ENCODE measurements at regions not wholly inside any gene's neighbourhood (a gene's known extent, or its start where the extent isn't known, plus 50 kb on each side); places are given as distances from the start of the nearest gene placed in this dataset.

GRCh38 chr9:20291201-20291600, 331.1 kb downstream of the MLLT3 start:
- H3K4me3 ChIP-seq, result no peak overlapping the region
- H4K20me1 ChIP-seq, result no peaks in the 10 kb centered on the region
- H3K36me3 ChIP-seq, result no peaks in the 10 kb centered on the region
- no peak overlapping the region for H3K9ac ChIP-seq
- no peak for TF ChIP-seq Cebpa-rat (IDR thresholded peaks at IDR 0.05)
- no peak overlapping the region for H3K4me2 ChIP-seq
- peaks cover 1% of the 10 kb centered on the region; the same call in 1 of the 2 replicates for H3K4me1 ChIP-seq
- H3K27ac ChIP-seq, result no peak overlapping the region
- H3K27me3 ChIP-seq, result no peaks in the 10 kb centered on the region
- H3K9me3 ChIP-seq, result 0 out of 2 replicates have a peak, but pooled peaks cover 3% of the 10 kb centered on the region

- no peak overlapping the region for H3K27ac ChIP-seq
- no peaks in the 10 kb centered on the region for H3K27me3 ChIP-seq
- H4K20me1 ChIP-seq, result no peaks in the 10 kb centered on the region
- no peak for TF ChIP-seq Cebpa-rat (IDR thresholded peaks at IDR 0.05)
- no peak overlapping the region for H3K4me3 ChIP-seq
- H3K9ac ChIP-seq, result no peak overlapping the region
- H3K4me1 ChIP-seq, result no peaks in the 10 kb centered on the region
- H3K4me2 ChIP-seq, result no peak overlapping the region
- H3K36me3 ChIP-seq, result no peaks in the 10 kb centered on the region
- H3K9me3 ChIP-seq, result 0 out of 2 replicates have a peak, but pooled peaks cover 3% of the 10 kb centered on the region
Measured at GRCh38 chr9:20290257-20290656, 332.0 kb downstream of the MLLT3 start.

GRCh38 chr9:20289423-20290010, 332.8 kb downstream of the MLLT3 start:
- Histone ChIP-seq H3K4me3 (no peak overlapping the region), H3K27me3 (no peaks in the 10 kb centered on the region), H3K9me3 (0 out of 2 replicates have a peak, but pooled peaks cover 3% of the 10 kb centered on the region), H3K36me3 (no peaks in the 10 kb centered on the region), H3K4me1 (no peaks in the 10 kb centered on the region), H3K27ac (no peak overlapping the region), H3K9ac (no peak overlapping the region), H3K4me2 (no peak overlapping the region), H4K20me1 (no peaks in the 10 kb centered on the region)
- TF ChIP-seq Cebpa-rat (IDR thresholded peaks at IDR 0.05), result no peak

GRCh38 chr9:20286969-20287368, 335.3 kb downstream of the MLLT3 start:
- no peak overlapping the region for H3K4me2 ChIP-seq
- no peak for TF ChIP-seq Cebpa-rat (IDR thresholded peaks at IDR 0.05)
- H3K4me3 ChIP-seq, result no peak overlapping the region
- no peak overlapping the region for H3K9ac ChIP-seq
- no peaks in the 10 kb centered on the region for H4K20me1 ChIP-seq
- no peaks in the 10 kb centered on the region for H3K4me1 ChIP-seq
- H3K27ac ChIP-seq, result no peak overlapping the region
- 0 out of 2 replicates have a peak, but pooled peaks cover 3% of the 10 kb centered on the region for H3K9me3 ChIP-seq
- H3K36me3 ChIP-seq, result no peaks in the 10 kb centered on the region
- no peaks in the 10 kb centered on the region for H3K27me3 ChIP-seq

GRCh38 chr9:20286154-20286700, 336.1 kb downstream of the MLLT3 start:
- no peaks in the 10 kb centered on the region for H3K4me1 ChIP-seq
- TF ChIP-seq Cebpa-rat (IDR thresholded peaks at IDR 0.05), result no peak

GRCh38 chr9:20284601-20285289, 337.6 kb downstream of the MLLT3 start:
- no peaks in the 10 kb centered on the region for H3K27me3 ChIP-seq
- no peak overlapping the region for H3K4me3 ChIP-seq
- no peaks in the 10 kb centered on the region for H3K4me1 ChIP-seq
- TF ChIP-seq Cebpa-rat (IDR thresholded peaks at IDR 0.05), result no peak
- H4K20me1 ChIP-seq, result no peaks in the 10 kb centered on the region
- no peak overlapping the region for H3K4me2 ChIP-seq
- 0 out of 2 replicates have a peak, but pooled peaks cover 3% of the 10 kb centered on the region for H3K9me3 ChIP-seq
- H3K27ac ChIP-seq, result no peak overlapping the region
- H3K9ac ChIP-seq, result no peak overlapping the region
- H3K36me3 ChIP-seq, result no peaks in the 10 kb centered on the region

More at GRCh38 chr9:20286154-20286700, 336.1 kb downstream of the MLLT3 start:
- H3K36me3 ChIP-seq, result no peaks in the 10 kb centered on the region
- H3K27ac ChIP-seq, result no peak overlapping the region
- H3K4me3 ChIP-seq, result no peak overlapping the region
- no peaks in the 10 kb centered on the region for H3K27me3 ChIP-seq
- H3K9ac ChIP-seq, result no peak overlapping the region
- H3K4me2 ChIP-seq, result no peak overlapping the region
- 0 out of 2 replicates have a peak, but pooled peaks cover 3% of the 10 kb centered on the region for H3K9me3 ChIP-seq
- H4K20me1 ChIP-seq, result no peaks in the 10 kb centered on the region

- Histone ChIP-seq H3K4me1 (no peaks in the 10 kb centered on the region), H3K36me3 (0 out of 2 replicates have a peak, but pooled peaks cover 4% of the 10 kb centered on the region), H3K9ac (no peak overlapping the region), H3K27ac (no peak overlapping the region), H3K4me3 (no peak overlapping the region), H3K9me3 (peaks cover 14% of the 10 kb centered on the region), H3K27me3 (no peaks in the 10 kb centered on the region), H3K4me2 (no peak overlapping the region), H4K20me1 (no peaks in the 10 kb centered on the region)
- TF ChIP-seq Cebpa-rat (IDR thresholded peaks at IDR 0.05), result 0 out of 2 replicates have a peak, but pooled peaks have one; percentile 36
Measured at GRCh38 chr9:20280330-20280729, 342.0 kb downstream of the MLLT3 start.

GRCh38 chr9:20276762-20277161, 345.5 kb downstream of the MLLT3 start:
- no peak overlapping the region for H3K27ac ChIP-seq
- no peaks in the 10 kb centered on the region for H4K20me1 ChIP-seq
- no peak overlapping the region for H3K4me3 ChIP-seq
- 0 out of 2 replicates have a peak, but pooled peaks cover 4% of the 10 kb centered on the region for H3K36me3 ChIP-seq
- H3K4me1 ChIP-seq, result no peaks in the 10 kb centered on the region
- no peak for TF ChIP-seq Cebpa-rat (IDR thresholded peaks at IDR 0.05)
- no peak overlapping the region for H3K9ac ChIP-seq
- no peak overlapping the region for H3K4me2 ChIP-seq
- no peaks in the 10 kb centered on the region for H3K27me3 ChIP-seq
- H3K9me3 ChIP-seq, result peaks cover 19% of the 10 kb centered on the region

- Histone ChIP-seq H3K9me3 (peaks cover 16% of the 10 kb centered on the region), H3K4me2 (no peak overlapping the region), H3K36me3 (0 out of 2 replicates have a peak, but pooled peaks cover 3% of the 10 kb centered on the region), H4K20me1 (no peaks in the 10 kb centered on the region), H3K27ac (no peak overlapping the region), H3K4me1 (no peaks in the 10 kb centered on the region), H3K27me3 (no peaks in the 10 kb centered on the region), H3K9ac (no peak overlapping the region), H3K4me3 (no peak overlapping the region)
- TF ChIP-seq Cebpa-rat (IDR thresholded peaks at IDR 0.05), result no peak
Measured at GRCh38 chr9:20271723-20272122, 350.6 kb downstream of the MLLT3 start.

GRCh38 chr9:20271096-20271495, 351.2 kb downstream of the MLLT3 start:
- Histone ChIP-seq H3K9me3 (peaks cover 12% of the 10 kb centered on the region), H3K9ac (no peak overlapping the region), H3K4me3 (no peak overlapping the region), H3K27ac (no peak overlapping the region), H3K4me1 (no peaks in the 10 kb centered on the region), H3K36me3 (no peaks in the 10 kb centered on the region), H4K20me1 (no peaks in the 10 kb centered on the region), H3K27me3 (no peaks in the 10 kb centered on the region), H3K4me2 (no peak overlapping the region)
- no peak for TF ChIP-seq Cebpa-rat (IDR thresholded peaks at IDR 0.05)
